H9 (cell line): ENCODE measurements at regions not wholly inside any gene's neighbourhood (a gene's known extent, or its start where the extent isn't known, plus 50 kb on each side); places are given as distances from the start of the nearest gene placed in this dataset.

Experiments used
- DNase-seq: peaks from one replicate; pipeline ENCODE4 v3.0.0-alpha.2; 2017
- H2AFZ ChIP-seq: one replicate; pipeline ENCODE4 v1.6.1; 2013; ENCODE audit warnings: mild to moderate bottlenecking, low read length, control low read depth, moderate library complexity
- H2AK5ac ChIP-seq: 2 replicates; pipeline ENCODE4 v1.6.1; 2013; ENCODE audit warnings: low read length, control low read depth, mixed read lengths; ENCODE audit not compliant: insufficient read length
- H2BK120ac ChIP-seq: one replicate; pipeline ENCODE4 v1.6.1; 2013; ENCODE audit warnings: low read depth, mild to moderate bottlenecking, low read length, control low read depth, inconsistent platforms; ENCODE audit not compliant: poor library complexity, severe bottlenecking
- H2BK12ac ChIP-seq: 2 replicates; pipeline ENCODE4 v1.6.1; 2013; ENCODE audit warnings: low read length, control low read depth, mixed read lengths, low read depth; ENCODE audit not compliant: insufficient read length
- H2BK15ac ChIP-seq: 2 replicates; pipeline ENCODE4 v1.6.1; 2013; ENCODE audit warnings: low read depth, low read length, control low read depth
- H2BK20ac ChIP-seq: one replicate; pipeline ENCODE4 v1.6.1; 2013; ENCODE audit warnings: low read depth, mild to moderate bottlenecking, low read length, control low read depth, inconsistent platforms; ENCODE audit not compliant: poor library complexity, severe bottlenecking
- H2BK5ac ChIP-seq: 2 replicates; pipeline ENCODE4 v1.6.1; 2013; ENCODE audit warnings: low read length, control low read depth, mixed read lengths; ENCODE audit not compliant: insufficient read length
- H3K14ac ChIP-seq: 2 replicates; pipeline ENCODE4 v1.6.1; 2013; ENCODE audit warnings: low read length, control low read depth; ENCODE audit not compliant: insufficient read depth
- H3K18ac ChIP-seq: 2 replicates; pipeline ENCODE4 v1.6.1; 2013; ENCODE audit warnings: low read depth, mild to moderate bottlenecking, mixed read lengths, low read length, control low read depth; ENCODE audit not compliant: insufficient read length
- H3K23ac ChIP-seq: 2 replicates; pipeline ENCODE4 v1.6.1; 2013; ENCODE audit warnings: low read length, control low read depth, mixed read lengths, low read depth; ENCODE audit not compliant: insufficient read length
- H3K23me2 ChIP-seq: 2 replicates; pipeline ENCODE4 v1.6.1; 2013; ENCODE audit warnings: low read depth, mild to moderate bottlenecking, mixed read lengths, low read length, control low read depth; ENCODE audit not compliant: insufficient read length, poor library complexity, severe bottlenecking
- H3K27ac ChIP-seq: 2 replicates; pipeline ENCODE4 v1.5.1; 2013; ENCODE audit warnings: low read length, control low read depth, mixed read lengths, low read depth; ENCODE audit not compliant: insufficient read length
- H3K27me3 ChIP-seq: 2 replicates; pipeline ENCODE4 v1.6.1; 2013; ENCODE audit warnings: low read length, control low read depth, inconsistent platforms; ENCODE audit not compliant: insufficient read depth
- H3K4ac ChIP-seq: 2 replicates; pipeline ENCODE4 v1.6.1; 2013; ENCODE audit warnings: low read depth, mild to moderate bottlenecking, control low read depth, inconsistent platforms, low read length, moderate library complexity
- H3K4me1 ChIP-seq: 2 replicates; pipeline ENCODE4 v1.6.1; 2013; ENCODE audit warnings: low read length, control low read depth, inconsistent platforms; ENCODE audit not compliant: insufficient read depth
- H3K4me2 ChIP-seq: 2 replicates; pipeline ENCODE4 v1.6.1; 2013; ENCODE audit warnings: low read length, control low read depth, mixed read lengths; ENCODE audit not compliant: insufficient read length, insufficient read depth
- H3K56ac ChIP-seq: 2 replicates; pipeline ENCODE4 v1.6.1; 2013; ENCODE audit warnings: low read depth, mild to moderate bottlenecking, mixed read lengths, low read length, control low read depth; ENCODE audit not compliant: insufficient read length
- H3K79me1 ChIP-seq: 2 replicates; pipeline ENCODE4 v1.6.1; 2013; ENCODE audit warnings: low read depth, mild to moderate bottlenecking, moderate library complexity, low read length, control low read depth, inconsistent platforms; ENCODE audit not compliant: insufficient read depth, poor library complexity, severe bottlenecking
- H3K79me2 ChIP-seq: 2 replicates; pipeline ENCODE4 v1.6.1; 2013; ENCODE audit warnings: low read length, control low read depth, inconsistent platforms; ENCODE audit not compliant: insufficient read depth
- H3K9ac ChIP-seq: 2 replicates; pipeline ENCODE4 v1.6.1; 2013; ENCODE audit warnings: low read length, control low read depth, mixed read lengths; ENCODE audit not compliant: insufficient read length; ENCODE audit errors: extremely low read depth
- H3K9me3 ChIP-seq: one replicate; pipeline ENCODE4 v1.6.1; 2013; ENCODE audit warnings: low read depth, low read length, inconsistent platforms; ENCODE audit not compliant: control insufficient read depth
- H3T11ph ChIP-seq: one replicate; pipeline ENCODE4 v1.6.1; 2013; ENCODE audit warnings: mild to moderate bottlenecking, low read length, control low read depth, inconsistent platforms
- H4K20me1 ChIP-seq: one replicate; pipeline ENCODE4 v1.6.1; 2013; ENCODE audit not compliant: control insufficient read depth, insufficient read length, insufficient read depth
- H4K5ac ChIP-seq: 2 replicates; pipeline ENCODE4 v1.6.1; 2013; ENCODE audit warnings: low read depth, mild to moderate bottlenecking, mixed read lengths, low read length, control low read depth; ENCODE audit not compliant: insufficient read length
- H4K8ac ChIP-seq: replicated peaks from 2 replicates; pipeline ENCODE4 v1.6.1; 2013; ENCODE audit warnings: low read length, control low read depth, mixed read lengths, low read depth; ENCODE audit not compliant: insufficient read length
- H4K91ac ChIP-seq: 2 replicates; pipeline ENCODE4 v1.6.1; 2013; ENCODE audit warnings: low read depth, mild to moderate bottlenecking, moderate library complexity, mixed read lengths, low read length, control low read depth; ENCODE audit not compliant: insufficient read length
- H3K27ac Mint-ChIP-seq, 3 experiments: 2 replicates in 2 of 3; 3 replicates in 1 of 3; pipeline ENCODE4 v1.8.0; 2020 to 2021; ENCODE audit warnings: mixed read lengths in 3 of 3, mild to moderate bottlenecking in 1 of 3, moderate library complexity in 1 of 3
- H3K27me3 Mint-ChIP-seq: 2 replicates; pipeline ENCODE4 v1.8.0; 2021; ENCODE audit warnings: low read depth, mild to moderate bottlenecking, moderate library complexity, mixed read lengths
- H3K36me3 Mint-ChIP-seq, 3 experiments: 2 replicates in 2 of 3; 3 replicates in 1 of 3; pipeline ENCODE4 v1.8.0; 2020 to 2021; ENCODE audit warnings: low read depth in 3 of 3, mixed read lengths in 3 of 3; ENCODE audit not compliant: insufficient read depth in 1 of 3
- H3K4me1 Mint-ChIP-seq, 2 experiments: 2 replicates each; pipeline ENCODE4 v1.8.0; 2020; ENCODE audit warnings: mixed read lengths in 2 of 2
- H3K4me3 Mint-ChIP-seq, 2 experiments: 2 replicates in 1 of 2; 3 replicates in 1 of 2; pipeline ENCODE4 v1.8.0; 2020 to 2021; ENCODE audit warnings: mild to moderate bottlenecking in 2 of 2, mixed read lengths in 2 of 2, moderate library complexity in 1 of 2
- H3K9me3 Mint-ChIP-seq, 2 experiments: 2 replicates in 1 of 2; 3 replicates in 1 of 2; pipeline ENCODE4 v1.8.0; 2020; ENCODE audit warnings: mild to moderate bottlenecking in 2 of 2, mixed read lengths in 2 of 2, moderate library complexity in 1 of 2
- CTCF ChIP-seq: fragments of 200-600 bp; sonication (generic); conservative IDR thresholded peaks from 3 replicates; pipeline ENCODE4 v1.8.0; 2021; ENCODE audit warnings: antibody characterized with exemption, mild to moderate bottlenecking
- WGBS: extraction: QIAGEN DNeasy Blood & Tissue Kit; methylation state at CpG from one replicate; pipeline ENCODE4 v1.1.7; 2013; ENCODE audit warnings: missing lambda C conversion rate, low lambda C conversion rate, mixed read lengths; ENCODE audit not compliant: insufficient read length; ENCODE audit errors: extremely low coverage; 5-methylcytosine and 5-hydroxymethylcytosine counted together

- Histone ChIP-seq H2BK15ac (no peak overlapping the region), H2BK20ac (no peak overlapping the region), H2BK12ac (no peak overlapping the region), H3K23ac (no peak overlapping the region), H3K4me1 (no peaks in the 10 kb centered on the region), H2BK5ac (no peak overlapping the region), H3K27ac (no peak overlapping the region), H3K79me2 (no peaks in the 10 kb centered on the region), H2BK120ac (no peak overlapping the region), H2AK5ac (no peak overlapping the region), H3K18ac (no peak overlapping the region), H4K91ac (no peak overlapping the region), H3K27me3 (no peaks in the 10 kb centered on the region), H2AFZ (no peak overlapping the region), H4K8ac (no peak overlapping the region), H3K14ac (no peak overlapping the region), H3K4me2 (no peak overlapping the region), H3K9ac (no peak overlapping the region), H4K20me1 (no peaks in the 10 kb centered on the region), H3K4ac (no peak overlapping the region), H4K5ac (no peak overlapping the region), H3K56ac (no peak overlapping the region), H3K23me2 (no peaks in the 10 kb centered on the region), H3K79me1 (no peaks in the 10 kb centered on the region), H3T11ph (no peak overlapping the region), H3K9me3 (no peaks in the 10 kb centered on the region)
- Mint-ChIP-seq H3K27ac (no peak overlapping the region), H3K4me1 (peaks cover 11 to 14% of the 10 kb centered on the region in 2 experiments), H3K27me3 (no peaks in the 10 kb centered on the region), H3K9me3 (no peaks in the 10 kb centered on the region; a peak in 1 of 5 replicates), H3K36me3 (no peaks in the 10 kb centered on the region), H3K4me3 (no peak overlapping the region)
- DNase-seq, result peak; percentile 64
- no CpG with 5 or more reads among the region's 10 CpGs for WGBS
- TF ChIP-seq CTCF, result peak; percentile 60; the same call in 2 of the 3 replicates
These were observed 137.1 kb upstream of the CCDC68 start for GRCh38 chr18:55096263-55096951.
